ENCODE measurements at regions not wholly inside any gene's neighbourhood (a gene's known extent, or its start where the extent isn't known, plus 50 kb on each side); places are given as distances from the start of the nearest gene placed in this dataset.

- Histone ChIP-seq H3K27ac (no peak overlapping the region), H3K27me3 (no peaks in the 10 kb centered on the region), H3K36me3 (no peaks in the 10 kb centered on the region), H3K4me1 (no peaks in the 10 kb centered on the region), H3K4me3 (no peak overlapping the region), H3K9me3 (no peaks in the 10 kb centered on the region)
- ATAC-seq = no peak
- WGBS, 2 donors (ENCODE audit: low coverage in 1 of 2) = 47 to 51% methylated on average over 2 to 4 of the region's 4 CpGs
- TF ChIP-seq POLR2AphosphoS5 (IDR thresholded peaks at IDR 0.05) (no peak), EP300 (IDR thresholded peaks at IDR 0.05) (no peak)
These were observed 230.2 kb downstream of the TSHZ3 start for GRCh38 chr19:31118986-31119385.

GRCh38 chr19:31118287-31118955 is 230.8 kb downstream of the TSHZ3 start:
- TF ChIP-seq EP300 (IDR thresholded peaks at IDR 0.05) (no peak), POLR2A (IDR thresholded peaks at IDR 0.05) (no peak), POLR2AphosphoS5 (IDR thresholded peaks at IDR 0.05) (no peak)
- TF ChIP-seq, protein P1, sequence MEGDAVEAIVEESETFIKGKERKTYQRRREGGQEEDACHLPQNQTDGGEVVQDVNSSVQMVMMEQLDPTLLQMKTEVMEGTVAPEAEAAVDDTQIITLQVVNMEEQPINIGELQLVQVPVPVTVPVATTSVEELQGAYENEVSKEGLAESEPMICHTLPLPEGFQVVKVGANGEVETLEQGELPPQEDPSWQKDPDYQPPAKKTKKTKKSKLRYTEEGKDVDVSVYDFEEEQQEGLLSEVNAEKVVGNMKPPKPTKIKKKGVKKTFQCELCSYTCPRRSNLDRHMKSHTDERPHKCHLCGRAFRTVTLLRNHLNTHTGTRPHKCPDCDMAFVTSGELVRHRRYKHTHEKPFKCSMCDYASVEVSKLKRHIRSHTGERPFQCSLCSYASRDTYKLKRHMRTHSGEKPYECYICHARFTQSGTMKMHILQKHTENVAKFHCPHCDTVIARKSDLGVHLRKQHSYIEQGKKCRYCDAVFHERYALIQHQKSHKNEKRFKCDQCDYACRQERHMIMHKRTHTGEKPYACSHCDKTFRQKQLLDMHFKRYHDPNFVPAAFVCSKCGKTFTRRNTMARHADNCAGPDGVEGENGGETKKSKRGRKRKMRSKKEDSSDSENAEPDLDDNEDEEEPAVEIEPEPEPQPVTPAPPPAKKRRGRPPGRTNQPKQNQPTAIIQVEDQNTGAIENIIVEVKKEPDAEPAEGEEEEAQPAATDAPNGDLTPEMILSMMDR (IDR thresholded peaks at IDR 0.05) = no peak
- H3K36me3 ChIP-seq = no peaks in the 10 kb centered on the region
- no peaks in the 10 kb centered on the region for H3K4me1 ChIP-seq
- 37 to 69% methylated on average over 3 to 11 of the region's 15 CpGs for WGBS, 2 donors (ENCODE audit: low coverage in 1 of 2)
- no peak overlapping the region for H3K27ac ChIP-seq
- H3K9me3 ChIP-seq = no peaks in the 10 kb centered on the region
- no peaks in the 10 kb centered on the region for H3K27me3 ChIP-seq
- ATAC-seq = peak; percentile 31
- H3K4me3 ChIP-seq = no peak overlapping the region

DNA sequence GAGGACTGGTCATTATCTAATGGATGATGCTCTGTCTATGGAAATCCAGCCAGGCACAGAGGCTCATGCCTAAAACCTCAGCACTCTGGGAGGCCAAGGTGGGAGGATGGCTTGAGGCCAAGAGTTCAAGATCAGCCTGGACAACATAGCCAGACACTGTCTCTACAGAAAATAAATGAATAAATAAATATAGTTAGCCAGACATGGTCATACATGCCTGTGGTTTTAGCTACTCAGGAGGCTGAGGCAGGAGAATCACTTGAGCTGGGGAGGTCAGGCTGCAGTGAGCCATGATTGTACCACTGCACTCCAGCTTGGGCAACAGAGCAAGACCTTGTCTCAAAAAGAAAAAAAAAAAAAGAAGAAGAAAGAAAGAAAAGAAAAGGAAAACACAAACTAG is 234.7 kb downstream of the TSHZ3 start:
- peaks cover 16% of the 10 kb centered on the region for H3K27me3 ChIP-seq
- H3K9me3 ChIP-seq = no peaks in the 10 kb centered on the region
- TF ChIP-seq POLR2A (IDR thresholded peaks at IDR 0.05) (no peak), EP300 (IDR thresholded peaks at IDR 0.05) (no peak), POLR2AphosphoS5 (IDR thresholded peaks at IDR 0.05) (no peak)
- TF ChIP-seq, protein P1 (IDR thresholded peaks at IDR 0.05) = no peak
- H3K27ac ChIP-seq = no peak overlapping the region
- H3K4me1 ChIP-seq = no peaks in the 10 kb centered on the region
- H3K4me3 ChIP-seq = no peak overlapping the region
- no peaks in the 10 kb centered on the region for H3K36me3 ChIP-seq
- ATAC-seq = no peak

- H3K4me1 ChIP-seq = no peaks in the 10 kb centered on the region
- no peak overlapping the region for H3K4me3 ChIP-seq
- no peaks in the 10 kb centered on the region for H3K36me3 ChIP-seq
- TF ChIP-seq, protein P1 (IDR thresholded peaks at IDR 0.05) = no peak
- TF ChIP-seq POLR2A (IDR thresholded peaks at IDR 0.05) (no peak), EP300 (IDR thresholded peaks at IDR 0.05) (no peak), POLR2AphosphoS5 (IDR thresholded peaks at IDR 0.05) (no peak)
- ATAC-seq = no peak
- WGBS, 2 donors (ENCODE audit: low coverage in 1 of 2) = 82% methylated on average over 1 of the region's 1 CpG; no CpG with 5 or more reads in 1 of the 2 donors
- no peak overlapping the region for H3K27ac ChIP-seq
- peaks cover 26% of the 10 kb centered on the region for H3K27me3 ChIP-seq
- H3K9me3 ChIP-seq = no peaks in the 10 kb centered on the region
These were observed 235.9 kb downstream of the TSHZ3 start for GRCh38 chr19:31113293-31113692.

GRCh38 chr19:31112158-31112557 is 237.1 kb downstream of the TSHZ3 start:
- no peaks in the 10 kb centered on the region for H3K9me3 ChIP-seq
- no peaks in the 10 kb centered on the region for H3K4me1 ChIP-seq
- peaks cover 26% of the 10 kb centered on the region for H3K27me3 ChIP-seq
- TF ChIP-seq, protein P1 (IDR thresholded peaks at IDR 0.05) = no peak
- no peak for TF ChIP-seq POLR2AphosphoS5 (IDR thresholded peaks at IDR 0.05)
- TF ChIP-seq EP300 (IDR thresholded peaks at IDR 0.05) = no peak
- TF ChIP-seq POLR2A (IDR thresholded peaks at IDR 0.05) = no peak
- H3K36me3 ChIP-seq = no peaks in the 10 kb centered on the region
- no peak overlapping the region for H3K4me3 ChIP-seq
- H3K27ac ChIP-seq = no peak overlapping the region
- 73 to 86% methylated on average over 3 to 6 of the region's 9 CpGs for WGBS, 2 donors (ENCODE audit: low coverage in 1 of 2)
- no peak for ATAC-seq

All from gastroesophageal sphincter (tissue), 4 donors.